ENCODE measurements at regions not wholly inside any gene's neighbourhood (a gene's known extent, or its start where the extent isn't known, plus 50 kb on each side); places are given as distances from the start of the nearest gene placed in this dataset.

DNA sequence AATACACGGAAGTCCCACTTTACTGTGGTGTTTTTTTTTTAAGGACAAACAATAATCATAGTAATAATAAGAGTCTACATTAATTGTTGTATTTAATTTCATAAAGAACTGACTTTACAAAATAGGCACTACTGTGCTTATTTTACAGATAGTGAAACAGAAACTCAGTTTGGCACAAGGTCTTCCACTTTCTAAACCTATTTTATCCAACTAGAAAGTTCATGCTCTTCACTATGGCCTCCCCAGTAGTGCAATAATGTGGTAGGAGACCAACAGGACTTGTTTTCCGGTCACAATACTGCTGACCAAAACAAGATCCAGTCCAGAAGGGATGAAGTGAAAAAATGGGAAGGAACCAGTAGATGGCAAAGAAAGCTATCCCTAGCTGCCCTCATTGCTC is 531.6 kb downstream of the CAAP1 start:
- no peaks in the 10 kb centered on the region for H4K20me1 ChIP-seq (ENCODE audit: insufficient read depth, low read length)
- no peak overlapping the region for H3K4me3 ChIP-seq (ENCODE audit: insufficient read depth, low read length)
- TF ChIP-seq CTCF (IDR thresholded peaks at IDR 0.05; ENCODE audit: extremely low read depth, low read depth, low read length): no peak
- H3K27me3 ChIP-seq (ENCODE audit: insufficient read depth, low read length): no peaks in the 10 kb centered on the region
- H3K9me3 ChIP-seq (ENCODE audit: low read depth, low read length): no peaks in the 10 kb centered on the region
- H2AFZ ChIP-seq (ENCODE audit: low read length): no peak overlapping the region
- H3K27ac ChIP-seq (ENCODE audit: low read depth, low read length): no peak overlapping the region
- H3K4me1 ChIP-seq (ENCODE audit: insufficient read depth, low read length): no peaks in the 10 kb centered on the region
- H3K79me2 ChIP-seq (ENCODE audit: insufficient read depth, low read length): no peaks in the 10 kb centered on the region
- H3K36me3 ChIP-seq (ENCODE audit: insufficient read depth, low read length): no peaks in the 10 kb centered on the region
- H3K4me2 ChIP-seq (ENCODE audit: insufficient read depth, low read length): no peak overlapping the region
- DNase-seq (ENCODE audit: insufficient read length, low spot score, missing footprints): no peak

- no peaks in the 10 kb centered on the region for H3K4me1 ChIP-seq (ENCODE audit: insufficient read depth, low read length)
- H3K79me2 ChIP-seq (ENCODE audit: insufficient read depth, low read length): no peaks in the 10 kb centered on the region
- H4K20me1 ChIP-seq (ENCODE audit: insufficient read depth, low read length): no peaks in the 10 kb centered on the region
- H2AFZ ChIP-seq (ENCODE audit: low read length): no peak overlapping the region
- TF ChIP-seq CTCF (IDR thresholded peaks at IDR 0.05; ENCODE audit: extremely low read depth, low read depth, low read length): no peak
- no peak for DNase-seq (ENCODE audit: insufficient read length, low spot score, missing footprints)
- H3K9me3 ChIP-seq (ENCODE audit: low read depth, low read length): no peaks in the 10 kb centered on the region
- no peak overlapping the region for H3K4me3 ChIP-seq (ENCODE audit: insufficient read depth, low read length)
- H3K4me2 ChIP-seq (ENCODE audit: insufficient read depth, low read length): no peak overlapping the region
- H3K36me3 ChIP-seq (ENCODE audit: insufficient read depth, low read length): no peaks in the 10 kb centered on the region
- H3K27me3 ChIP-seq (ENCODE audit: insufficient read depth, low read length): no peaks in the 10 kb centered on the region
- H3K27ac ChIP-seq (ENCODE audit: low read depth, low read length): no peak overlapping the region
Measured at GRCh38 chr9:26358836-26359235, 533.8 kb downstream of the CAAP1 start.

DNA sequence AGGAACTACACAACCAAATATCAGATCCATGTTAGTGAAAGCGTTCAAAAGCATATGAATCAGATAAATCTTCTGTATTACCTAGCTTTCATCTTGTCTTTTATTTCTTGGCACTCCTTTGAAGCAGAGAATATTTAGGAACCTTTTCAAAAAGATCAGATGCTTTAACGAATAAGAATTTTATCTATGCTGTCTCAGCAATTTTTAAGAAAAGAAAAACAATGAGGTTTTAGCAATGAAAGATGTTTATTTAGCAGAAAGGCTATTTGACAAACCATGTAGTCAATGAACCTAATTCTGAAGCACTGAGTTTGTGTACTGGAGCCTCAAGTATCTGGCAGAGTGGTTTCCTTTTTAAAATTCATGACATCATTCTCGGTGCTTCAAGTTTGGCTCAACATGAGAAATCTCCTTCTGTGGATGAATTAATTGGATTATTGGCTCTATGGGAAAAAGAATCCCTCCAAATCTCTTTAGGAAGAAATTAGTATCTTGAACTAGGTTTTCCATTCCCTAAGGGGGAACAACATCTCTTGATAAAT is 534.7 kb downstream of the CAAP1 start:
- H3K27me3 ChIP-seq (ENCODE audit: insufficient read depth, low read length): no peaks in the 10 kb centered on the region
- H3K27ac ChIP-seq (ENCODE audit: low read depth, low read length): no peak overlapping the region
- no peak overlapping the region for H3K4me2 ChIP-seq (ENCODE audit: insufficient read depth, low read length)
- no peaks in the 10 kb centered on the region for H4K20me1 ChIP-seq (ENCODE audit: insufficient read depth, low read length)
- no peaks in the 10 kb centered on the region for H3K36me3 ChIP-seq (ENCODE audit: insufficient read depth, low read length)
- no peak overlapping the region for H2AFZ ChIP-seq (ENCODE audit: low read length)
- no peaks in the 10 kb centered on the region for H3K9me3 ChIP-seq (ENCODE audit: low read depth, low read length)
- DNase-seq (ENCODE audit: insufficient read length, low spot score, missing footprints): no peak
- H3K79me2 ChIP-seq (ENCODE audit: insufficient read depth, low read length): no peaks in the 10 kb centered on the region
- TF ChIP-seq CTCF (IDR thresholded peaks at IDR 0.05; ENCODE audit: extremely low read depth, low read depth, low read length): no peak
- no peak overlapping the region for H3K4me3 ChIP-seq (ENCODE audit: insufficient read depth, low read length)
- H3K4me1 ChIP-seq (ENCODE audit: insufficient read depth, low read length): no peaks in the 10 kb centered on the region

DNA sequence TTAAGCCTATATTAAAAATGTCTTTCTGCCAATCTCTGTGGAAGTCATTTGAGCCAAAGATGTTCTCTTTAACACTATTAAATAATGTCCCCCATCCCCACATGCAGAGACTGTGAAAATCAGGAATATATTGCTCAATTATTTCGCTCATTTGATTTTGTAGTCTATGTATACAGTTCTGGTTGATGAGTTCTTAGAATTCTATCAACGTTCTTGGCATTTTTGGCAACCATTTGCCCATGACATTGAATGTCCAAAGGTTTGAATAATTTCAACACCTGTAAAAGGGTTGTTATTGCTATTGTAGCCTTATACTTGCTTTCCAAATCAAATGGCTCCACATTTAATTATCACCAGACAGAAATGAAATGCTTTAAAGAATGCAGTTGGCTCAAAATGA is 536.1 kb downstream of the CAAP1 start:
- no peak for TF ChIP-seq CTCF (IDR thresholded peaks at IDR 0.05; ENCODE audit: extremely low read depth, low read depth, low read length)
- Histone ChIP-seq H4K20me1 (ENCODE audit: insufficient read depth, low read length) (no peaks in the 10 kb centered on the region), H3K27me3 (ENCODE audit: insufficient read depth, low read length) (no peaks in the 10 kb centered on the region), H3K4me1 (ENCODE audit: insufficient read depth, low read length) (no peaks in the 10 kb centered on the region), H3K79me2 (ENCODE audit: insufficient read depth, low read length) (no peaks in the 10 kb centered on the region), H3K27ac (ENCODE audit: low read depth, low read length) (no peak overlapping the region), H3K4me3 (ENCODE audit: insufficient read depth, low read length) (no peak overlapping the region), H2AFZ (ENCODE audit: low read length) (no peak overlapping the region), H3K4me2 (ENCODE audit: insufficient read depth, low read length) (no peak overlapping the region), H3K36me3 (ENCODE audit: insufficient read depth, low read length) (no peaks in the 10 kb centered on the region), H3K9me3 (ENCODE audit: low read depth, low read length) (no peaks in the 10 kb centered on the region)
- DNase-seq (ENCODE audit: insufficient read length, low spot score, missing footprints): no peak

All from osteoblast (primary cell).